ENCODE measurements at regions not wholly inside any gene's neighbourhood (a gene's known extent, or its start where the extent isn't known, plus 50 kb on each side); places are given as distances from the start of the nearest gene placed in this dataset.
"Not testable (repeated sequence)": the region's sequence is repeated elsewhere in the genome, so short reads cannot be mapped to it uniquely, and the experiment has no call there.

GRCh38 chr3:197404754-197405153, 106.3 kb upstream of the DLG1 start:
- no peak overlapping the region for H3K9ac ChIP-seq (ENCODE audit: low read length)
- Mint-ChIP-seq H3K27me3 (peaks cover 22% of the 10 kb centered on the region), H3K4me3 (no peak overlapping the region), H3K4me1 (no peaks in the 10 kb centered on the region), H3K9me3 (ENCODE audit: insufficient read depth) (no peaks in the 10 kb centered on the region), H3K27ac (no peak overlapping the region)
- no peak for DNase-seq
- H3K36me3 ChIP-seq (replicated peaks in 1 of 2; ENCODE audit: control extremely low read depth in 1 of 2, control insufficient read depth in 1 of 2, extremely low read depth in 1 of 2, insufficient read depth in 2 of 2, low read length in 1 of 2) = no peaks in the 10 kb centered on the region
- peaks cover 0 to 4% (median 0%) of the 10 kb centered on the region in 3 donors for H3K9me3 ChIP-seq (ENCODE audit: control extremely low read depth in 1 of 3, control insufficient read depth in 2 of 3, insufficient read depth in 1 of 3, low read length in 2 of 3)
- H3K4me3 ChIP-seq (ENCODE audit: control extremely low read depth in 1 of 5, extremely low read depth in 1 of 5, insufficient read depth in 1 of 5, low read depth in 2 of 5, low read length in 4 of 5) = no peak overlapping the region
- intact Hi-C loops (cut with micrococcal nuclease) = no loop called here
- H3K27me3 ChIP-seq (replicated peaks in 1 of 4; ENCODE audit: control extremely low read depth in 1 of 4, control insufficient read depth in 3 of 4, insufficient read depth in 4 of 4, low read length in 3 of 4) = peaks cover 0 to 3% (median 0%) of the 10 kb centered on the region in 4 experiments
- H3K4me2 ChIP-seq (replicated peaks; ENCODE audit: low read depth, low read length, poor library complexity, severe bottlenecking) = no peak overlapping the region
- H3K4me1 ChIP-seq (ENCODE audit: control insufficient read depth in 2 of 2, insufficient read depth in 2 of 2, low read length in 2 of 2) = no peaks in the 10 kb centered on the region
- H3K27ac ChIP-seq (ENCODE audit: low read length in 2 of 2) = no peak overlapping the region
- TF ChIP-seq, protein P1, sequence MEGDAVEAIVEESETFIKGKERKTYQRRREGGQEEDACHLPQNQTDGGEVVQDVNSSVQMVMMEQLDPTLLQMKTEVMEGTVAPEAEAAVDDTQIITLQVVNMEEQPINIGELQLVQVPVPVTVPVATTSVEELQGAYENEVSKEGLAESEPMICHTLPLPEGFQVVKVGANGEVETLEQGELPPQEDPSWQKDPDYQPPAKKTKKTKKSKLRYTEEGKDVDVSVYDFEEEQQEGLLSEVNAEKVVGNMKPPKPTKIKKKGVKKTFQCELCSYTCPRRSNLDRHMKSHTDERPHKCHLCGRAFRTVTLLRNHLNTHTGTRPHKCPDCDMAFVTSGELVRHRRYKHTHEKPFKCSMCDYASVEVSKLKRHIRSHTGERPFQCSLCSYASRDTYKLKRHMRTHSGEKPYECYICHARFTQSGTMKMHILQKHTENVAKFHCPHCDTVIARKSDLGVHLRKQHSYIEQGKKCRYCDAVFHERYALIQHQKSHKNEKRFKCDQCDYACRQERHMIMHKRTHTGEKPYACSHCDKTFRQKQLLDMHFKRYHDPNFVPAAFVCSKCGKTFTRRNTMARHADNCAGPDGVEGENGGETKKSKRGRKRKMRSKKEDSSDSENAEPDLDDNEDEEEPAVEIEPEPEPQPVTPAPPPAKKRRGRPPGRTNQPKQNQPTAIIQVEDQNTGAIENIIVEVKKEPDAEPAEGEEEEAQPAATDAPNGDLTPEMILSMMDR (IDR thresholded peaks at IDR 0.05) = no peak
- no peak for TF ChIP-seq EZH2 (IDR thresholded peaks at IDR 0.05; ENCODE audit: borderline replicate concordance, insufficient read depth, low read depth, low read length, poor library complexity, severe bottlenecking)
- ChIA-PET POLR2A (no interaction called here), CTCF (no interaction called here)
- no peaks in the 10 kb centered on the region for H4K20me1 ChIP-seq (ENCODE audit: control insufficient read depth, insufficient read depth, low read length, poor library complexity, severe bottlenecking)
- no peaks in the 10 kb centered on the region for H3K79me2 ChIP-seq (ENCODE audit: control insufficient read depth, insufficient read depth, low read length)
- H2AFZ ChIP-seq (ENCODE audit: insufficient read depth, low read depth, low read length, poor library complexity, severe bottlenecking) = no peak overlapping the region
- 93% methylated on average over 7 of the region's 7 CpGs for WGBS (ENCODE audit: insufficient coverage)
- no peak for ATAC-seq (ENCODE audit: low read depth)

DNA sequence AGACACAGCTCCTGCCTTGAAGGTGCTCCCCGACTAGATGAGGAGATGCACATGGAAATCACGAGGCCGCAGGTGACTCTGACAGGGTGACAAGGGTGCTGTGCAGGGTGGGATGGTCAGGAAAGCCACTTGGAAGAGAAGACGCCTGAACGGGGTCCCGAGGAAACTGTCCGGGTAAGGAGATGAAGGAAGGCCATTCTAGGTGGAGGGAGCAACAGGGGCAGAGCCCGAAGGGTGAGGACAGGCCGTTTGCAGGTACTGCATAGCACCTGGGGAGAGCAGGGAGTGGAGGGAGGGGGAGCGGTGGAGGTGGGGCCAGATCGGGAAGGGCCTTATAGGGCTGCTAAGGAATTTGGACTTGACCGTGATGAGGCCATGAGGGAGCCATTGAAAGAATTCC, 105.6 kb upstream of the DLG1 start:
- intact Hi-C loops (cut with micrococcal nuclease) = no loop called here

GRCh38 chr3:197402401-197402800, 104.0 kb upstream of the DLG1 start:
- POLR2A ChIA-PET; H3K79me2 ChIP-seq (ENCODE audit: control insufficient read depth, insufficient read depth, low read length); H3K9me3 Mint-ChIP-seq (ENCODE audit: insufficient read depth); intact Hi-C loops (cut with micrococcal nuclease); H3K27ac Mint-ChIP-seq; ATAC-seq (ENCODE audit: low read depth); H3K4me1 Mint-ChIP-seq; H3K4me2 ChIP-seq (replicated peaks; ENCODE audit: low read depth, low read length, poor library complexity, severe bottlenecking); H3K27me3 ChIP-seq (replicated peaks in 1 of 4; ENCODE audit: control extremely low read depth in 1 of 4, control insufficient read depth in 3 of 4, insufficient read depth in 4 of 4, low read length in 3 of 4); H3K9ac ChIP-seq (ENCODE audit: low read length); CTCF ChIA-PET; H3K4me3 Mint-ChIP-seq; DNase-seq; H4K20me1 ChIP-seq (ENCODE audit: control insufficient read depth, insufficient read depth, low read length, poor library complexity, severe bottlenecking); H3K4me1 ChIP-seq (ENCODE audit: control insufficient read depth in 2 of 2, insufficient read depth in 2 of 2, low read length in 2 of 2); H3K4me3 ChIP-seq (ENCODE audit: control extremely low read depth in 1 of 5, extremely low read depth in 1 of 5, insufficient read depth in 1 of 5, low read depth in 2 of 5, low read length in 4 of 5); H3K9me3 ChIP-seq (ENCODE audit: control extremely low read depth in 1 of 3, control insufficient read depth in 2 of 3, insufficient read depth in 1 of 3, low read length in 2 of 3); H3K27ac ChIP-seq (ENCODE audit: low read length in 2 of 2); H3K36me3 ChIP-seq (replicated peaks in 1 of 2; ENCODE audit: control extremely low read depth in 1 of 2, control insufficient read depth in 1 of 2, extremely low read depth in 1 of 2, insufficient read depth in 2 of 2, low read length in 1 of 2); H2AFZ ChIP-seq (ENCODE audit: insufficient read depth, low read depth, low read length, poor library complexity, severe bottlenecking): not testable (repeated sequence)
- peaks cover 23% of the 10 kb centered on the region for H3K27me3 Mint-ChIP-seq
- WGBS (ENCODE audit: insufficient coverage) = 93% methylated on average over 4 of the region's 9 CpGs

More for the DNA sequence above, 105.6 kb upstream of the DLG1 start:
- Histone ChIP-seq H2AFZ (ENCODE audit: insufficient read depth, low read depth, low read length, poor library complexity, severe bottlenecking) (no peak overlapping the region), H3K36me3 (replicated peaks in 1 of 2; ENCODE audit: control extremely low read depth in 1 of 2, control insufficient read depth in 1 of 2, extremely low read depth in 1 of 2, insufficient read depth in 2 of 2, low read length in 1 of 2) (no peaks in the 10 kb centered on the region), H3K4me3 (ENCODE audit: control extremely low read depth in 1 of 5, extremely low read depth in 1 of 5, insufficient read depth in 1 of 5, low read depth in 2 of 5, low read length in 4 of 5) (no peak overlapping the region), H4K20me1 (ENCODE audit: control insufficient read depth, insufficient read depth, low read length, poor library complexity, severe bottlenecking) (no peaks in the 10 kb centered on the region), H3K9me3 (ENCODE audit: control extremely low read depth in 1 of 3, control insufficient read depth in 2 of 3, insufficient read depth in 1 of 3, low read length in 2 of 3) (no peaks in the 10 kb centered on the region), H3K9ac (ENCODE audit: low read length) (no peak overlapping the region), H3K27ac (ENCODE audit: low read length in 2 of 2) (no peak overlapping the region), H3K79me2 (ENCODE audit: control insufficient read depth, insufficient read depth, low read length) (no peaks in the 10 kb centered on the region), H3K4me1 (ENCODE audit: control insufficient read depth in 2 of 2, insufficient read depth in 2 of 2, low read length in 2 of 2) (no peaks in the 10 kb centered on the region), H3K4me2 (replicated peaks; ENCODE audit: low read depth, low read length, poor library complexity, severe bottlenecking) (no peak overlapping the region), H3K27me3 (replicated peaks in 1 of 4; ENCODE audit: control extremely low read depth in 1 of 4, control insufficient read depth in 3 of 4, insufficient read depth in 4 of 4, low read length in 3 of 4) (no peaks in the 10 kb centered on the region)
- Mint-ChIP-seq H3K9me3 (ENCODE audit: insufficient read depth) (no peaks in the 10 kb centered on the region), H3K27ac (no peak overlapping the region), H3K27me3 (peaks cover 18% of the 10 kb centered on the region), H3K4me1 (no peaks in the 10 kb centered on the region), H3K4me3 (no peak overlapping the region)
- 93% methylated on average over 12 of the region's 12 CpGs for WGBS (ENCODE audit: insufficient coverage)
- ChIA-PET CTCF (no interaction called here), POLR2A (no interaction called here)
- DNase-seq (no peak), ATAC-seq (ENCODE audit: low read depth) (no peak)
- TF ChIP-seq, protein P1 (IDR thresholded peaks at IDR 0.05) = no peak
- TF ChIP-seq EZH2 (IDR thresholded peaks at IDR 0.05; ENCODE audit: borderline replicate concordance, insufficient read depth, low read depth, low read length, poor library complexity, severe bottlenecking) = no peak

Measured in B cell (primary cell).